HFFc6 (cell line): ENCODE measurements at regions not wholly inside any gene's neighbourhood (a gene's known extent, or its start where the extent isn't known, plus 50 kb on each side); places are given as distances from the start of the nearest gene placed in this dataset.
A peak's percentile ranks its signal among the peaks of the same experiment; 100 is the strongest.

Source experiments
- DNase-seq: peaks from one replicate; pipeline ENCODE4 v3.0.0-alpha.2; 2018
- H3K27ac Mint-ChIP-seq: 2 replicates; pipeline ENCODE4 v1.8.0; 2020; ENCODE audit warnings: mild to moderate bottlenecking, mixed read lengths
- H3K27me3 Mint-ChIP-seq: 2 replicates; pipeline ENCODE4 v1.8.0; 2021; ENCODE audit warnings: mild to moderate bottlenecking, moderate library complexity, mixed read lengths; ENCODE audit not compliant: insufficient read depth
- H3K36me3 Mint-ChIP-seq: 2 replicates; pipeline ENCODE4 v1.8.0; 2021; ENCODE audit warnings: low read depth, mixed read lengths
- H3K4me1 Mint-ChIP-seq: 2 replicates; pipeline ENCODE4 v1.8.0; 2020; ENCODE audit warnings: low read depth, mixed read lengths
- H3K4me3 Mint-ChIP-seq: 2 replicates; pipeline ENCODE4 v1.8.0; 2020; ENCODE audit warnings: mild to moderate bottlenecking, moderate library complexity, mixed read lengths
- H3K9me3 Mint-ChIP-seq: 2 replicates; pipeline ENCODE4 v1.8.0; 2020; ENCODE audit warnings: mild to moderate bottlenecking, mixed read lengths
- CTCF ChIP-seq: fragments of 200-600 bp; sonication (generic); IDR thresholded peaks from 2 replicates; pipeline ENCODE4 v1.5.0; 2021; ENCODE audit warnings: antibody characterized with exemption, mild to moderate bottlenecking

GRCh38 chr14:49953196-49953595 is 60.3 kb downstream of the ARF6 start:
- DNase-seq = no peak
- no peak overlapping the region for H3K4me3 Mint-ChIP-seq
- H3K9me3 Mint-ChIP-seq = no peaks in the 10 kb centered on the region
- H3K36me3 Mint-ChIP-seq = no peaks in the 10 kb centered on the region
- H3K27ac Mint-ChIP-seq = no peak overlapping the region
- peaks cover 2% of the 10 kb centered on the region; the same call in 1 of the 2 replicates for H3K27me3 Mint-ChIP-seq
- peaks cover 71% of the 10 kb centered on the region for H3K4me1 Mint-ChIP-seq
- no peak for TF ChIP-seq CTCF

- TF ChIP-seq CTCF = no peak
- Mint-ChIP-seq H3K36me3 (no peaks in the 10 kb centered on the region), H3K27me3 (no peaks in the 10 kb centered on the region; the same call in 1 of the 2 replicates), H3K4me3 (no peak overlapping the region; the same call in 1 of the 2 replicates), H3K9me3 (no peaks in the 10 kb centered on the region), H3K4me1 (peaks cover 64% of the 10 kb centered on the region), H3K27ac (peak overlapping the region; percentile 67)
- peak; percentile 75 for DNase-seq
These were observed 61.3 kb downstream of the ARF6 start for GRCh38 chr14:49954171-49954631.

- no peaks in the 10 kb centered on the region; the same call in 1 of the 2 replicates for H3K27me3 Mint-ChIP-seq
- H3K9me3 Mint-ChIP-seq = no peaks in the 10 kb centered on the region
- H3K36me3 Mint-ChIP-seq = no peaks in the 10 kb centered on the region
- H3K4me1 Mint-ChIP-seq = peaks cover 63% of the 10 kb centered on the region
- no peak for DNase-seq
- no peak overlapping the region for H3K4me3 Mint-ChIP-seq
- no peak for TF ChIP-seq CTCF
- peak overlapping the region; percentile 67 for H3K27ac Mint-ChIP-seq
These were observed 62.1 kb downstream of the ARF6 start for GRCh38 chr14:49955024-49955423.

GRCh38 chr14:49957089-49957852 is 64.4 kb downstream of the ARF6 start:
- H3K4me3 Mint-ChIP-seq = no peak overlapping the region
- H3K27me3 Mint-ChIP-seq = no peaks in the 10 kb centered on the region; the same call in 1 of the 2 replicates
- H3K4me1 Mint-ChIP-seq = peaks cover 57% of the 10 kb centered on the region
- H3K36me3 Mint-ChIP-seq = no peaks in the 10 kb centered on the region
- H3K9me3 Mint-ChIP-seq = no peaks in the 10 kb centered on the region
- TF ChIP-seq CTCF = no peak
- H3K27ac Mint-ChIP-seq = peak overlapping the region; percentile 27; the same call in 1 of the 2 replicates
- no peak for DNase-seq

GRCh38 chr14:49959822-49960408 is 67.0 kb downstream of the ARF6 start:
- H3K36me3 Mint-ChIP-seq = no peaks in the 10 kb centered on the region
- no peaks in the 10 kb centered on the region for H3K9me3 Mint-ChIP-seq
- TF ChIP-seq CTCF = no peak
- H3K4me1 Mint-ChIP-seq = peaks cover 36% of the 10 kb centered on the region
- no peak for DNase-seq
- H3K27ac Mint-ChIP-seq = no peak overlapping the region
- H3K27me3 Mint-ChIP-seq = no peaks in the 10 kb centered on the region
- no peak overlapping the region for H3K4me3 Mint-ChIP-seq
